ENCODE measurements at regions not wholly inside any gene's neighbourhood (a gene's known extent, or its start where the extent isn't known, plus 50 kb on each side); places are given as distances from the start of the nearest gene placed in this dataset.

GRCh38 chr2:187943772-187944369 lies 347.8 kb upstream of the GULP1 start:
- no peak for DNase-seq

- DNase-seq, result no peak
Observed at GRCh38 chr2:187949859-187950258, 341.8 kb upstream of the GULP1 start.

- no peak for DNase-seq
Observed at GRCh38 chr2:187951470-187952218, 340.0 kb upstream of the GULP1 start.

- no peak for DNase-seq
Observed at GRCh38 chr2:187956906-187957534, 334.7 kb upstream of the GULP1 start.

GRCh38 chr2:187959821-187960220 lies 331.9 kb upstream of the GULP1 start:
- no peak for DNase-seq

GRCh38 chr2:187962538-187962937 lies 329.1 kb upstream of the GULP1 start:
- DNase-seq, result no peak

- no peak for DNase-seq
Observed at GRCh38 chr2:187964746-187965145, 326.9 kb upstream of the GULP1 start.

GRCh38 chr2:187966924-187967323 lies 324.8 kb upstream of the GULP1 start:
- DNase-seq, result no peak

- no peak for DNase-seq
Observed at GRCh38 chr2:187971893-187972292, 319.8 kb upstream of the GULP1 start.

- no peak for DNase-seq
Observed at GRCh38 chr2:187976259-187976985, 315.3 kb upstream of the GULP1 start.

- DNase-seq, result no peak
Observed at GRCh38 chr2:187976986-187977333, 314.7 kb upstream of the GULP1 start.

- DNase-seq, result no peak
Observed at GRCh38 chr2:187978356-187978755, 313.3 kb upstream of the GULP1 start.

- DNase-seq, result no peak
Observed at GRCh38 chr2:187982668-187983067, 309.0 kb upstream of the GULP1 start.

- DNase-seq, result no peak
Observed at GRCh38 chr2:187985195-187985594, 306.5 kb upstream of the GULP1 start.

GRCh38 chr2:187985923-187986322 lies 305.8 kb upstream of the GULP1 start:
- DNase-seq, result no peak

- DNase-seq, result no peak
Observed at GRCh38 chr2:187986390-187987105, 305.1 kb upstream of the GULP1 start.

- no peak for DNase-seq
Observed at GRCh38 chr2:187988348-187988747, 303.3 kb upstream of the GULP1 start.

GRCh38 chr2:187989925-187990623 lies 301.6 kb upstream of the GULP1 start:
- DNase-seq, result no peak

GRCh38 chr2:187991389-187991788 lies 300.3 kb upstream of the GULP1 start:
- no peak for DNase-seq

GRCh38 chr2:187994464-187995331 lies 297.0 kb upstream of the GULP1 start:
- DNase-seq, result no peak

- no peak for DNase-seq
Observed at GRCh38 chr2:187995556-187995955, 296.1 kb upstream of the GULP1 start.

All from NCI-H1694 (cell line).